NCI-H526 (cell line): ENCODE measurements at regions not wholly inside any gene's neighbourhood (a gene's known extent, or its start where the extent isn't known, plus 50 kb on each side); places are given as distances from the start of the nearest gene placed in this dataset.

Experiments used
- DNase-seq, 2 experiments: peaks; one replicate each; lab custom pipeline; 2025; lab: John Stamatoyannopoulos, UW

GRCh38 chr13:36750046-36750445, 69.0 kb upstream of the RFXAP start:
- DNase-seq: no peak

GRCh38 chr13:36750461-36750860, 68.6 kb upstream of the RFXAP start:
- no peak for DNase-seq

- no peak for DNase-seq
Observed at GRCh38 chr13:36750946-36751345, 68.1 kb upstream of the RFXAP start.

DNA sequence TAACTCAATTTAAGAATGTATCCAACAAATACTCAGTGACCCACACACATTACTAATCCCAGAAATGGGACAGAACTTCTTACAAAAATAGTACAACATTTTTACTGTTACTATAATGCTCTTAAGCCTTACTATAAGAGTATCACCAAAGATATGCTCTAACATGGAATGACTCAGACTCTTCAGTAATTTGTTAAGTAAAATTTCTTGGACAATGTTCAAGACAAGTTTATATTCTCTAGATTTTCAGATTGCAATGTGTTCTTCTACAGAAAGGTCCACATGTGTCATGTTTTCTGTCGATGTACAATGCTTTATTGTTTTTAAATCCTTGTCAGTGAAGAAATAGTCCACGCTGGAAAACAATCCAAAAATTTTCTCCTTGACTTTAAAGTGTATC, 66.3 kb upstream of the RFXAP start:
- no peak for DNase-seq

- no peak for DNase-seq
Observed at GRCh38 chr13:36753176-36753575, 65.8 kb upstream of the RFXAP start.

DNA sequence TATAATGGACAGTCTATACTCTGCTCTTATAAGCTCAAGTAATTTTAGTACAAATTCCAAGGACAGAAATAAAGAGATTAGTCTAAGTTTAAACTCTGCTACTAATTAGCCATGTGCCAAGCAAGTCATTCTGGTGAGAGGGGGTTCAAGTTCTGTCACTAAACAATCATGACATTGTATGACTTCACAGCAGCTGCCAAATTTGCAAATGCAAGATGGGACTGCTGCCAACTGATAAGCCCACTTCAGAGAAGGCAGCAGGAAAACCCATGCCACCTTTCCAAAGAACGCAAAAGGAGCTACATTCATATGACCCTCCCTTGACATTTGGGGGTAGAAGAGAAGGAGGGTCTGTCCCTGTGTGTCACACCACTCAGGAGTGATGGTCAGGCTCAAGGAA, 60.7 kb upstream of the RFXAP start:
- peak; percentile 82 to 91 for DNase-seq

DNA sequence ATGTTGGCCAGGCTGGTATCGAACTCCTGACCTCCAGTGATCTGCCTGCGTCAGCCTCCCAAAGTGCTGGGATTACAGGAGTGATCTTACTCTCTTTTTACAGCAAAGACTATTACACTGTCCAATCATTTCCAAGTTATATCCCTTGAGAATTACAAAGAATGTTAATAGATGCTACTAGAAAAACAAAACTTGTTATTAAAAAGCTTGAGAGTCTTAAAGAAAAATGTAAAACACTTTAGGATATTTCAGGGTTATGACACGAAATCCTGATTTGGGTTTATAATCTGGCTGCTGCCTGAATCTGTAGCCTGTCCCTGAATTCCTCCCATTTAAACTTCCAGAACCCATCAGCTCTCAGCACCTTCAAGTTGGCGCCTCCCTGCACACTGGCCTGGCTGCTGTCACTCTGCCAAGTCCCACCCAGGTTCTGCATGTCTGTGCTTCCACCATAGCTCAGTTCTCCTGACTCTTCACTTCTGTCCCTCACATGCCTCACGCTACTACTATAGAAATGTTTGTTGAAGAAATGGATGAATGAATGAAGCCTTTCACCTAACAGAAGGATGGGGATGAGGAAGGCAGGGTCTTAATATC, 55.8 kb upstream of the RFXAP start:
- DNase-seq: no peak

DNA sequence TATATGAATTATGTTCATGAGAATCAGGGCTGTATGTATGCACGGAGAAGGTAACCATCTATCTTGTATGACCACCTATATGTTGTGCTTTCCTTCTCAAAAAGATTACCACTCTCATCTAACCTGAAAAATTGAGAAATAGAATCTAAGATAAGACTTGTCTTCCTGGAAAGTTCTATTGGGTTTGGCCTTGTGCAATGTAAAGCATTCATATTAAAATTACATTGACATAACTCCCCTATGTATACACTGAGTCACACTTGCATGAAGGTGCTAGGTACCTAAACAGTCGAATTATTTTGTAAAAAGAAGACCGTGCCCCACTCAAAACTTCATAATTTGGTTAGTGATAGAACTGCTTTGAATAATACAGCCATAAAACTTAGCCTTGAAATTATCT, 54.5 kb upstream of the RFXAP start:
- DNase-seq: no peak

- no peak for DNase-seq
Observed at GRCh38 chr13:36764957-36765356, 54.1 kb upstream of the RFXAP start.

DNA sequence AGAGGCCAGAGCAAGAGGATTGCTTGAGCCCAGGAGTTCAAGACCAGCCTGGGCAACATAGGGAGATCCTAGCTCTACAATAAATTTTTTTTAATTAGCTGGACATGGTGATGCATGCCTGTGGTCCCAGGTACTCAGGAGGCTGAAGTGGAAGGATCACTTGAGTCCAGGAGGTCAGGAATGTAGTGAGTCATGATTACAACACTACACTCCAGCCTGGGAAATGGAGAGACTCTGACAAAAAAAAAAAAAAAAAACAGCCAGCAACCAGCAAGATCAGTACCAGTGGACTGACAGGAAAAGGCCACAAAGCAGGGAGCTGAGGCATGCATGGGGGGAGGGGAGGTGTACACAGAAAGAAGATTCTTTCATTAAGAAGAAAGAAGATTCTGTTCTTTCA, 52.7 kb upstream of the RFXAP start:
- no peak for DNase-seq

DNA sequence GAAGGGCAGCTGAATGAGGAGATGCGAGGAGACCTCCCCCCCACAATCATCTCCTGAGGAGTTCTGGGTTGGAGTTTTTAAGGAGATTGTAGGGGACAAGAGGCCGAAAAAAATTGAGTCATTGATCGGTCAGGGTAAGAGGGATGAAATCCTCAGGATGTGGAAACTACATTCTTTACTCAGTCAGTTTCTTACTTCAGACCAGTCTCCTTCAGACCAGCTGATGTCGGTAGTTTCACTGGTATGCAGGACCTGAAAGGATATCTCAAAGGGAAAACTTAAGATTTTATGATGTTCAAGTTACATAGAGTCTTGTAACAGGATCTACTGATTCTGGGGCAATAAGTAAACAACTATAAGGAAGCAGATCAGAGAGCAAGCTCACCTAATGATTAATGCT, 51.7 kb upstream of the RFXAP start:
- no peak for DNase-seq

DNA sequence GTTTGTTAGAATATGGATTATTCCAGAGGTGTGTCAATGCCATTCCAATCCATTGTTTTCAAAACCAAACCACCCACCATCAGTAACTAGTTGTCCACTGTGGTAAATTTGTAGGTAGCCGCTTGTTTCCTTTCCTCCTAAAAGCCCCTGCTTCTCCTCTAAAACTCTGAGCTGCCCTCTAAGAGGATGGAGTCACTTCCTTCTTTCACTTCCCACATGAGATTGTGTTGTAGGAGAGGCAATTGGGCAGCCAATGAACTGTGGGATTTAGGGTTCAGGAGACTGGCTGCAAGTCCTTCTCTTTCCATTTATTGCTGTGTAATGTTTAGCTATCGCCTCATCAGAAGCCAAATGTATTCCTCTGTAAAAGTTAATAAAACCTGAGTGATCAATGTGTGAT, 49.9 kb upstream of the RFXAP start:
- no peak for DNase-seq
